Sigmoid colon (tissue), 6 donors: ENCODE measurements at regions not wholly inside any gene's neighbourhood (a gene's known extent, or its start where the extent isn't known, plus 50 kb on each side); places are given as distances from the start of the nearest gene placed in this dataset.

Experiments
- DNase-seq: peaks from one replicate; pipeline ENCODE4 v3.0.0-alpha.2; 2019
- H3K27ac ChIP-seq, 4 donors: fragments of 200-600 bp; sonication (generic); one replicate each; pipeline ENCODE4 v1.5.1; 2016 to 2019; ENCODE audit warnings: mild to moderate bottlenecking in 1 of 4
- H3K27me3 ChIP-seq, 3 donors: fragments of 200-600 bp; sonication (generic); one replicate each; pipeline ENCODE4 v1.5.1; 2019; ENCODE audit warnings: mild to moderate bottlenecking in 1 of 3
- H3K36me3 ChIP-seq, 4 donors: fragments of 200-600 bp; sonication (generic); one replicate each; pipeline ENCODE4 v1.5.1; 2016 to 2019
- H3K4me1 ChIP-seq, 4 donors: fragments of 200-600 bp; sonication (generic); one replicate each; pipeline ENCODE4 v1.5.1; 2017 to 2019
- H3K4me3 ChIP-seq, 4 donors: fragments of 200-600 bp; sonication (generic); one replicate each; pipeline ENCODE4 v1.5.1; 2017 to 2019; ENCODE audit warnings: mild to moderate bottlenecking in 2 of 4, moderate library complexity in 1 of 4
- H3K9me3 ChIP-seq, 4 donors: fragments of 200-600 bp in 3 of 4; sonication (generic) in 3 of 4; one replicate each; pipeline versions ENCODE4 v1.5.1 to v1.6.1; 2013 to 2019
- CTCF ChIP-seq, 4 experiments: fragments of 450-650 bp in 3 of 4; fragments of 200-600 bp in 1 of 4; IDR thresholded peaks; one replicate each; pipeline ENCODE4 v1.5.1; 2016 to 2019; ENCODE audit warnings: antibody characterized with exemption in 4 of 4, mild to moderate bottlenecking in 3 of 4, moderate library complexity in 2 of 4
- EP300 ChIP-seq, 4 donors: sonication (generic); formaldehyde crosslinking; IDR thresholded peaks; one replicate each; pipeline ENCODE4 v1.6.1; 2017; ENCODE audit warnings: antibody characterized with exemption in 4 of 4
- POLR2A ChIP-seq, 2 donors: fragments of 450-650 bp; IDR thresholded peaks; one replicate each; pipeline ENCODE4 v1.6.1; 2016; ENCODE audit warnings: antibody characterized with exemption in 2 of 2, mild to moderate bottlenecking in 2 of 2, moderate library complexity in 2 of 2
- POLR2AphosphoS5 ChIP-seq, 4 donors: sonication (generic); formaldehyde crosslinking; IDR thresholded peaks; one replicate each; pipeline ENCODE4 v1.6.1; 2017; ENCODE audit warnings: antibody characterized with exemption in 4 of 4
- WGBS, 2 donors: extraction: QIAGEN DNeasy Blood & Tissue Kit; methylation state at CpG; one replicate each; pipeline ENCODE4 v1.1.7; 2013; 5-methylcytosine and 5-hydroxymethylcytosine counted together
- intact Hi-C: fragments of 100-400 bp; cut with DNase I; formaldehyde crosslinking; loops from one replicate; pipeline ENCODE4 v1.15.1; 2023
- donor health status: healthy with polysubstance abuse.
- donor health status: healthy.

GRCh38 chr2:83961512-83961911 is 497.6 kb downstream of the SUCLG1 start:
- Histone ChIP-seq H3K4me3 (no peak overlapping the region), H3K36me3 (no peaks in the 10 kb centered on the region), H3K9me3 (no peaks in the 10 kb centered on the region), H3K27ac (no peak overlapping the region), H3K27me3 (no peaks in the 10 kb centered on the region), H3K4me1 (no peaks in the 10 kb centered on the region)
- DNase-seq, result no peak
- intact Hi-C loops, result no loop called here
- 92 to 94% methylated on average over 7 of the region's 7 CpGs for WGBS, 2 donors
- TF ChIP-seq POLR2AphosphoS5 (IDR thresholded peaks at IDR 0.05), result no peak
- no peak for TF ChIP-seq EP300 (IDR thresholded peaks at IDR 0.05)
- TF ChIP-seq CTCF (IDR thresholded peaks at IDR 0.05), result no peak
- no peak for TF ChIP-seq POLR2A (IDR thresholded peaks at IDR 0.05)

GRCh38 chr2:83960371-83960770 is 498.7 kb downstream of the SUCLG1 start:
- Histone ChIP-seq H3K27me3 (no peaks in the 10 kb centered on the region), H3K36me3 (no peaks in the 10 kb centered on the region), H3K9me3 (no peaks in the 10 kb centered on the region), H3K27ac (no peak overlapping the region), H3K4me3 (no peak overlapping the region), H3K4me1 (no peaks in the 10 kb centered on the region)
- WGBS, 2 donors, result 93 to 96% methylated on average over 1 of the region's 1 CpG
- DNase-seq, result no peak
- TF ChIP-seq POLR2AphosphoS5 (IDR thresholded peaks at IDR 0.05) (no peak), POLR2A (IDR thresholded peaks at IDR 0.05) (no peak), CTCF (IDR thresholded peaks at IDR 0.05) (no peak), EP300 (IDR thresholded peaks at IDR 0.05) (no peak)
- intact Hi-C loops, result no loop called here

- H3K4me3 ChIP-seq, result no peak overlapping the region
- no peaks in the 10 kb centered on the region for H3K9me3 ChIP-seq
- intact Hi-C loops, result no loop called here
- H3K27ac ChIP-seq, result no peak overlapping the region
- WGBS, 2 donors, result 95 to 98% methylated on average over 2 of the region's 2 CpGs
- TF ChIP-seq CTCF (IDR thresholded peaks at IDR 0.05) (no peak), POLR2AphosphoS5 (IDR thresholded peaks at IDR 0.05) (no peak), POLR2A (IDR thresholded peaks at IDR 0.05) (no peak), EP300 (IDR thresholded peaks at IDR 0.05) (no peak)
- no peak for DNase-seq
- H3K4me1 ChIP-seq, result no peaks in the 10 kb centered on the region
- H3K36me3 ChIP-seq, result no peaks in the 10 kb centered on the region
- no peaks in the 10 kb centered on the region for H3K27me3 ChIP-seq
These were observed 499.8 kb downstream of the SUCLG1 start for GRCh38 chr2:83959266-83959665.

GRCh38 chr2:83956991-83957390 is 502.1 kb downstream of the SUCLG1 start:
- Histone ChIP-seq H3K27ac (no peak overlapping the region), H3K27me3 (no peaks in the 10 kb centered on the region), H3K9me3 (no peaks in the 10 kb centered on the region), H3K36me3 (no peaks in the 10 kb centered on the region), H3K4me3 (no peak overlapping the region), H3K4me1 (no peaks in the 10 kb centered on the region)
- TF ChIP-seq CTCF (IDR thresholded peaks at IDR 0.05) (no peak), POLR2A (IDR thresholded peaks at IDR 0.05) (no peak), EP300 (IDR thresholded peaks at IDR 0.05) (no peak), POLR2AphosphoS5 (IDR thresholded peaks at IDR 0.05) (no peak)
- DNase-seq, result no peak
- intact Hi-C loops, result no loop called here
- WGBS, 2 donors, result 51 to 79% methylated on average over 4 of the region's 4 CpGs

GRCh38 chr2:83953697-83954096 is 505.4 kb downstream of the SUCLG1 start:
- H3K27me3 ChIP-seq, result no peaks in the 10 kb centered on the region
- H3K9me3 ChIP-seq, result no peaks in the 10 kb centered on the region
- intact Hi-C loops, result no loop called here
- no peak overlapping the region for H3K27ac ChIP-seq
- H3K4me3 ChIP-seq, result no peak overlapping the region
- no peak for DNase-seq
- no peaks in the 10 kb centered on the region for H3K4me1 ChIP-seq
- H3K36me3 ChIP-seq, result no peaks in the 10 kb centered on the region
- TF ChIP-seq EP300 (IDR thresholded peaks at IDR 0.05), result no peak
- no peak for TF ChIP-seq CTCF (IDR thresholded peaks at IDR 0.05)
- no peak for TF ChIP-seq POLR2AphosphoS5 (IDR thresholded peaks at IDR 0.05)
- no peak for TF ChIP-seq POLR2A (IDR thresholded peaks at IDR 0.05)
- WGBS, 2 donors, result 25 to 34% methylated on average over 1 of the region's 1 CpG
